ENCODE measurements at regions not wholly inside any gene's neighbourhood (a gene's known extent, or its start where the extent isn't known, plus 50 kb on each side); places are given as distances from the start of the nearest gene placed in this dataset.
"Not testable (repeated sequence)": the region's sequence is repeated elsewhere in the genome, so short reads cannot be mapped to it uniquely, and the experiment has no call there.

GRCh38 chr2:223169830-223170605 is 118.0 kb downstream of the KCNE4 start:
- intact Hi-C loops (cut with DNase I), result no loop called here
- no peak for DNase-seq

- DNase-seq, result no peak
- intact Hi-C loops (cut with DNase I), result no loop called here
Observed at GRCh38 chr2:223176970-223177369, 125.0 kb downstream of the KCNE4 start.

DNA sequence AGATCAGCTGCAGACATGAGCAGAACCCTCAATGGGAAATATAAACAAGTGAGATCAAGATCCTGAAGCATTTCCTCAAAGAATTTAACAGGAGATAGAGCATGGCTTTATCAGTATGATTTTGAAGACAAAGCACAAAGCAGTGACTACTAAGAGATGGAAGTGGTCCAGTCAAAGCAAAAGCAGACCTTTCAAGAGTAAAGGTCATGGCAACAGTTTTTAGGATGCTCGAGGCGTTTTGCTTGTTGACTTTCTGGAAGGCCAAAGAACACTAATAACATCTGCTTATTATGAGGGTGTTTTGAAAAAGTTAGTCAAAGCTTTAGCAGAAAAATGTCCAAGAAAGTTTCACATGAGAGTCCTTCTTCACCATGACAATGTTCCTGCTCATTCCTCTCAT is 128.5 kb downstream of the KCNE4 start:
- intact Hi-C loops (cut with DNase I), result no loop called here
- no peak for DNase-seq

GRCh38 chr2:223181561-223181960 is 129.6 kb downstream of the KCNE4 start:
- DNase-seq, result no peak
- intact Hi-C loops (cut with DNase I), result no loop called here

GRCh38 chr2:223182356-223182755 is 130.4 kb downstream of the KCNE4 start:
- DNase-seq, result no peak
- intact Hi-C loops (cut with DNase I), result no loop called here

GRCh38 chr2:223185638-223186037 is 133.6 kb downstream of the KCNE4 start:
- intact Hi-C loops (cut with DNase I), result no loop called here
- no peak for DNase-seq

GRCh38 chr2:223187256-223187655 is 135.3 kb downstream of the KCNE4 start:
- intact Hi-C loops (cut with DNase I), result no loop called here
- DNase-seq, result no peak

DNA sequence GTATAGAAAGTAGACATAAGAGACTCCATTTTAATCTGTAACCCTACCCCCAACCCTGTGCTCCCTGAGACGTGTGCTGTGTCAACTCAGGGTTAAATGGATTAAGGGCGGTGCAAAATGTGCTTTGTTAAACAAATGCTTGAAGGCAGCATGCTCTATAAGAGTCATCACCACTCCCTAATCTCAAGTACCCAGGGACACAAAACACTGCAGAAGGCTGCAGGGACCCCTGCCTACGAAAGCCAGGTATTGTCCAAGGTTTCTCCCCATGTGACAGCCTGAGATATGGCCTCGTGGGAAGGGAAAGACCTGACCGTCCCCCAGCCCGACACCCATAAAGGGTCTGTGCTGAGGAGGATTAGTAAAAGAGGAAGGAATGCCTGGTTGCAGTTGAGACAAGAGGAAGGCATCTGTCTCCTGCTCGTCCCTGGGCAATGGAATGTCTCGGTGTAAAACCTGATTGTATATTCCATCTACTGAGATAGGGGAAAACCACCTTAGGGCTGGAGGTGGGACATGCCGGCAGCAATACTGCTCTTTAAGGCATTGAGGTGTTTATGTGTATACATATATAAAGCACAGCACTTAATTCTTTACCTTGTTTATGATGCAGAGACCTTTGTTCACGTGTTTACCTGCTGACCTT is 138.7 kb downstream of the KCNE4 start:
- intact Hi-C loops (cut with DNase I); DNase-seq: not testable (repeated sequence)

GRCh38 chr2:223196331-223196730 is 144.3 kb downstream of the KCNE4 start:
- intact Hi-C loops (cut with DNase I), result no loop called here
- no peak for DNase-seq

- no peak for DNase-seq
- intact Hi-C loops (cut with DNase I), result no loop called here
Observed at GRCh38 chr2:223197046-223197445, 145.1 kb downstream of the KCNE4 start.

- intact Hi-C loops (cut with DNase I), result no loop called here
- DNase-seq, result peak in 2 of 42 donors; percentile 3 to 7
Observed at GRCh38 chr2:223199531-223200515, 147.8 kb downstream of the KCNE4 start.

DNA sequence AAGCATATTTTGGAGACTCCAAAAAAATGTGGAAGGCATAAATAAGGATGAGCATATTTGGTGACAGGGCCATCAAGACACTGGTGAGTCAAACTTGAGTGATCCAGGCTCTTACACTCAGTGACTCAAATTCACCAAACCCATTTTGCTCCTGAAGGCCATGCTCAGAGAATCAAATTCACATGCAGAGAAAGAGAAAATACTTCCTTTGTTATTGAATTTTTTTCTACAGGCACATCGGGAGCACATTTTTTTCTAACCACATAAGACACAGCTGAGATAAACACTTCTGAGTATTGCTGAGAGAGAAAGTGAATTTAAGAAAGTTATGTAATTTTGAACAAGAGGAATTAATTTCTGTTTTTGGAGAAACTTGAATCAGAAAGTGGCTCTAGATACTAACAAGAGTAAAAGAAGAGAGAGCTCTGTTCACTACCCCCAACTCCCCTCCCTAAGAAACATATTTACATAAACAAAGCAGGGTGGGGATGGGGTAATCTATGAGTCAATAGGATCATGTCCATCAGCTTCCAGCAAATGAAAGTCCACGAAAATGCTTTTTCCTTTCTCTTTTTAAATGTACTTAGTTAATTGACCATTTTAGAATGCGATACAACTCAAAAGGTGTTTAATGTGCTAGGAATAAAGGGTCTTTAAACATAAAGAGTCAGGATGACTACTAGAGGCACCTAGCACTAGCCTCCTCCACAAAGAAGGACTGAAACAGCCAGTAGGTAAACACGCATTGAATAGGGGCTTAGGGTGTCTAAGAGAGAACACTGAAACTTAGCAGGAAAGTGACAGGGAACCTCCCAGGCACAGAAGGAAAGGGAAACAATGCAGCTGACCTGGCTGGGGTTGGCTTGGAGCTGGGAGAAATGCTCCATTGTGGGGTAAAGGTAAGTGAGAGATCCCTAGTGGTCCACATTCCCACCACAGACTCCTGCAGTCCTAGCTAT is 152.3 kb downstream of the KCNE4 start:
- intact Hi-C loops (cut with DNase I), result no loop called here
- DNase-seq, result no peak

GRCh38 chr2:223210489-223210888 is 158.5 kb downstream of the KCNE4 start:
- intact Hi-C loops (cut with DNase I), result no loop called here
- DNase-seq, result no peak

DNA sequence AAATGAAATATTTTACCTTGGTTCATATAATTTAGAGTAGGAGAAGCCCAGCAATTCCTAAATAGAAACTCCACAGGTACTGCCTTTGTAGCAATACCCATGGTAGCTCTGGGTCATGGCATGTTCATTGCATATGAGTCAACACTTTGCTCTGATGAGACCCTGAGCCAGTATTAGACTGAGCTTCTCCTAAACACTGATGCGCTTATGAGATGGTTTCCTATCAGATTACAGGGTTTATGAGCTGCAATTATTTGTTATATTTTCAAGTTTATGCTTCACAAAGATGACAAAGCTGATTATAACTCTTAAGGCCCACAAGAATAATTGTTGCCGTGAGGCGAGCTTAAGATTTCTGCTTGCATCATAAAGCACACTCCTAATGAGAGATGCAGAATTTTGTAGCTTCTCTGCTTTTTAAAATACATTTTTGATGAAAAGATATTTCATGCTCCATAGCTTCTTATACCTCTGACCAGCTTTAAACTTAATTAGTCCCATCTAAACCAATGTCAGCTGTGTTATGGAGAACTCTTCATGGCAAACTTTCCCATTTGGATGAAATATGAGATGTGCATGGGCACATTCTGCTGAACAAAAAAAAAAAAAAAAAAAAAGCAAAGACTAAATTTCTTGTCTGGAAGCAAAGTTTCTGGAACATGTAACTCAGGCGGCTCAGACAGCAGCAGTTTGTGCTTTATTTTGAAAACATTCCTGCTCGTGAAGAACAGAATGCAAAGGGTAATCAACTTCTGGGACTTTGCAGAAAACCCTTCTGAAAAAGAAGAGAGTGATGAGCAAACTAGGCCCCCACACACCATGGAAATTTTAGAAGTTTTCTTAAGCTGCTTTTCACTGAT is 162.6 kb downstream of the KCNE4 start:
- no peak for DNase-seq
- intact Hi-C loops (cut with DNase I), result no loop called here

DNA sequence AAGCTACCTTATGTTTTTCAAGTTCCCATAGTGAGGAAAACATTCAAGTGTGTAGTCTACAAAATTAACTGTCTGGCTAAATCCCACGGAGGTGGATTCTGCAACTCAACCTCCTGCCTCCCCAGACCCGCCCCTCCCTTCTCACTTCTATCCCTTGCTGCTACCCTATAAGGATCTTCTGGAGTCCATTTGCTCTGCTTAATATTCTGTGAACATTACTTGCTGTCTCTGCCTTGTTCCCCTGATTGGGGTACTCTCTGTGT is 163.2 kb downstream of the KCNE4 start:
- DNase-seq, result no peak
- intact Hi-C loops (cut with DNase I), result no loop called here

DNA sequence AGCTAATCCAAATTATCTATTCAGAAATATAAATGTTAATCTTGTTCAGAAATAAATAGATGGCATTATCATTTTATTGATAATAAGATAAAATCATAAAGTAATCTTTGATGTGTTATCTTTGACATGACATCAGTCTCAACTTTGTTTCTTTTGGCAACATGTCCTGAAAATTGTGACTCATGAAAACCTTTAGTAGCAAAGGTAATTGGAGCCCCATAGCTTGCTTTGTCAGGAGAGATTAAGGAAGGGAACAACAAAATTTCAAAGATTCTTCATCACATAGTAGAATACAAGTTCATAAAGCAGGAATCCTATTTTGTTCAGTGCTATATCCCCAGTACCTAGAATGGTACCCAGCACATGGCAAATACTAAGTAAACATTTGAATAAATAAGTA is 165.4 kb downstream of the KCNE4 start:
- DNase-seq, result no peak

DNA sequence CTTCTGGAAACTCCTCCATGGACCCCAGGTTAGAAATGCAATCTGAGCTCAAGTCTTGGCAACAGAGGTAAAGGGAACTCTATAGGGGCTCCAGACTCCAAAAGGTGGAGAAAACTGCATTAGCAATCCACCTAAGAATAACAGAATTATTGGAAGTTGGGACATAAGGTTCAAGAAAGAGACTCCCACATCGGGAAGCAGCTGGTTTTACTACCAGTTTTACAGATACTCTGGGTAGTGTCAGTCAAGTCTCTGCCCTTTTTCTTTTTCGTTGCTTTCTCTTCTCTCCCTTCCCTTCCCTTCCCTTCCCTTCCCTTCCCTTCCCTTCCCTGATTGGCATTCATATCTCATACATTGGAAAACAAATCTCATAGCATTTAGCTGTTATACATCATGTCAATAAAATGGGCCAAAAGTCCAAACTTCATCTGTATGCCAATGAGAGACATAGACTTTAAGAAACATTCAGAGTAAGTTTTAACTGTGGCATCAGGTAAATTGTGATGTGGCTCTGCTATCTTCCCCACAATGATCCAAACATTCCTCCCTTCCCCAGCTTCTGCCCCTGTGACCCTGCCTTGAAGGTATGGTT is 166.7 kb downstream of the KCNE4 start:
- DNase-seq, result no peak
- intact Hi-C loops (cut with DNase I), result no loop called here

More for the DNA sequence above, 165.4 kb downstream of the KCNE4 start:
- intact Hi-C loops (cut with DNase I), result no loop called here

All from head of caudate nucleus (tissue), 42 donors.